SK-N-MC (cell line): ENCODE measurements at regions not wholly inside any gene's neighbourhood (a gene's known extent, or its start where the extent isn't known, plus 50 kb on each side); places are given as distances from the start of the nearest gene placed in this dataset.
"Not testable (repeated sequence)": the region's sequence is repeated elsewhere in the genome, so short reads cannot be mapped to it uniquely, and the experiment has no call there.

Experiments used
- EZH2 ChIP-seq: fragments of 200-600 bp; sonication (generic); IDR thresholded peaks from one replicate; pipeline ENCODE4 v1.6.1; 2017; ENCODE audit warnings: antibody characterized with exemption
- FOXP2 ChIP-seq: optimal IDR thresholded peaks from 2 replicates; pipeline ENCODE3; 2011; ENCODE audit warnings: mild to moderate bottlenecking, moderate library complexity; ENCODE audit not compliant: insufficient read depth; ENCODE audit errors: extremely low read length, control extremely low read depth
- POLR2AphosphoS5 ChIP-seq: IDR thresholded peaks from 2 replicates; pipeline ENCODE4 v1.6.1; 2012; ENCODE audit warnings: mild to moderate bottlenecking, low read depth, low read length, borderline replicate concordance

- TF ChIP-seq POLR2AphosphoS5, EZH2, FOXP2: not testable (repeated sequence)
These were observed 286.1 kb upstream of the MTPN start for GRCh38 chr7:136263112-136263860.
